T-helper 2 cell treated with Interferon-gamma antibody and Interleukin-4, amounts not matched to agents 5 μg/mL and 100 μg/mL, for 36 hours (primary cell): ENCODE measurements at regions not wholly inside any gene's neighbourhood (a gene's known extent, or its start where the extent isn't known, plus 50 kb on each side); places are given as distances from the start of the nearest gene placed in this dataset.
A peak's percentile ranks its signal among the peaks of the same experiment; 100 is the strongest.

ENCODE experiments used
- DNase-seq: peaks from one replicate; pipeline ENCODE4 v3.0.0; 2021; ENCODE audit warnings: low spot score
- H3K27ac Mint-ChIP-seq: one replicate; pipeline ENCODE4 v1.8.0; 2021; ENCODE audit warnings: mild to moderate bottlenecking, mixed read lengths
- H3K27me3 Mint-ChIP-seq: one replicate; pipeline ENCODE4 v1.8.0; 2021; ENCODE audit warnings: low read depth, mixed read lengths
- H3K36me3 Mint-ChIP-seq: one replicate; pipeline ENCODE4 v1.8.0; 2021; ENCODE audit warnings: low read depth, mixed read lengths
- H3K4me1 Mint-ChIP-seq: one replicate; pipeline ENCODE4 v1.8.0; 2021; ENCODE audit warnings: low read depth, mixed read lengths
- H3K4me3 Mint-ChIP-seq: one replicate; pipeline ENCODE4 v1.8.0; 2022; ENCODE audit warnings: mild to moderate bottlenecking, moderate library complexity, mixed read lengths
- H3K9me3 Mint-ChIP-seq: one replicate; pipeline ENCODE4 v1.8.0; 2021; ENCODE audit warnings: mixed read lengths

DNA sequence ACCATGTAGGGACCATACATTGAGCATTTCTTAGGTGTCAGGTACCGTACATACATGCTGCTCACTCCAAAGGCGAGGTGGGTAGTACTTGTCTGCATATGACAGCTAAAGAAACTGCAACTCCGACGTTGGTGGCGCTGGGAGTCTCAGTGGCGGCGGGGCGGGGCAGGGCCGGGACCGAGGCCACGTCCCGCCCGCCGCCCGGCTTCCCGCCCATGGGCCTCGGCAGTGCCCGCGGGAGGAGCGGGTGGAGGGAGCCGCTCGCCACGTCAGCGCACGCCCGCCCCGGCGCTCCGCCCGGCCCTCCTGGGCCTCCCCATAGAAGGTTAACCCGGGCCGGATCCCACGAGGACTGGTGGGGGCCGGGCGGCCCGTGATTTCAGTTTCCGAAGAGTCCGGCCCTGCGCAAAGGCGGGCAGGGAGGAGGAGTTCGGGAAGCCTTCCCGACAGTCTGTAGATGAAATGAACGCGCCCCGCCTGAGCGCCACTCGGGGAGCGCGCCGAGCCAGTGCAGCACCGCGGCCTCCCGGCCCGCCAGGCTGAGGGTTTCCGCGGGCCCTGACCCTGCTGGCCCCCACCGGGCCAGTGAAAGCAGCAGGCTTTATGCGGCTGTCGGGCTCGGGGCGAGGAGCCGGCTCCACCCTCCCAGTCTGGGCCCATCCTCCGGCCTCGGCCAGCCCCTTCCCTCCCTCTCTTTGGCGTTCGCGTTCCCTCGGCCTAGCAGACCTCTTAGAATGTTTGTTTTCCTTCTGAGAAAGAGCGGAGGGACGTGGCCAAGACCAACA lies 119.9 kb upstream of the JUN start:
- Mint-ChIP-seq H3K27me3 (no peaks in the 10 kb centered on the region), H3K4me3 (peak overlapping the region; percentile 76), H3K9me3 (no peaks in the 10 kb centered on the region), H3K4me1 (peaks cover 29% of the 10 kb centered on the region), H3K27ac (peak overlapping the region; percentile 84), H3K36me3 (no peaks in the 10 kb centered on the region)
- peak; percentile 88 for DNase-seq

DNA sequence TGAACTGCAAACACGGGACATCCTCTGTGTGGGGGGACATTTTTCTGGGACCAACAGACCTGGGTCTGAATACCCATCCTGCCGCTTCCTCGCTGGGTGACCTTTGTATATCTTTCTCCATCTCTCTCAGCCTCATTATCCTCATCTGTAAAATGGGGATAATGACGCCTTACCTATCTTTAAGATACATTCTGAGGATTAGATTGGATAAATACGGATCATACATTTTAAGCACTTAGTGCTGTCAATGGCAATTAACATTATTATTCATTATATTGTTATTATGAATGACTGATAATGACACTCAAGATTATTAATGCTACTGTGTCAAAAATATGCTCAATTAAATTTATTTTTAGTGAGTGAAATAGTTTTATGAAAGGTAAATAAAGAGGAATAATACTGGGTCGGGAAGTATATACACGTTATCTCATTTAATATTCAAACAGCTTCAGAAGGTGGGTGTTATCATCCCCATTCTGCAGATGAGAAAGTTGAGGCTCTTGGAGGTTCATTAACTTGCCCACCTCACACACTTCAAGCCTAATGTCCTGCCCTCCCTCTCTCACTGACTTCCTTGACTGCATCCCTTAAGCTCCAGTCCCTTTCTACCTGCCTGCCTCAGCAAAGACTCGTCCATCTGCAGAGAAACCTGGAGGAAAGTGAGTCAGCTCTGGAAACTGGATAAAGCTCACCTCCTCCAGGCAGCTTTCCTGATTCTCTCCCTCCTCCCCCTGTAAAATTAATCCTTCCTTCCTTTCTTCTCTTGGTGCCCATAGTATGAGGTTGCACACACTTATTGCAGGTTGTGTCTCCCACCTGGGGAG lies 120.7 kb upstream of the JUN start:
- Mint-ChIP-seq H3K27me3 (no peaks in the 10 kb centered on the region), H3K27ac (peak overlapping the region; percentile 84), H3K4me1 (peaks cover 29% of the 10 kb centered on the region), H3K36me3 (no peaks in the 10 kb centered on the region), H3K9me3 (no peaks in the 10 kb centered on the region), H3K4me3 (peak overlapping the region; percentile 76)
- DNase-seq: no peak

DNA sequence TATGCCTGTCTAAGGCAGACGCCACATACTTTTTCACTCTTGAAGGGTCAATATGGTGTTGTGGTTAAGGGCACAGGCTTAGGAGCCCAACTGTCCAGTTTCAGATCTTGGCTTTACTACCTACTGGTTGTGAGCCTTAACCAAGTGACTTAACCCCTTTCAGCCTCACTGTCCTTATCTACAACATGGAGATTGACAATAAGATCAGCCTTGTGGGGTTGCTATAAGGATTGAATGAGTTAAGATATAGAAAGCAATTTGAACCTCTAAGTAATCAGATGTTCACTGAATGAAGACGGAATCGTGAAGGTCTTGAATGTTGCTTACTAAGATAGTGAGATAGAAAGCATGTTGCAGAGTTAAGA lies 121.3 kb upstream of the JUN start:
- Mint-ChIP-seq H3K27ac (peak overlapping the region; percentile 18), H3K9me3 (no peaks in the 10 kb centered on the region), H3K36me3 (no peaks in the 10 kb centered on the region), H3K4me3 (peak overlapping the region; percentile 49), H3K27me3 (no peaks in the 10 kb centered on the region), H3K4me1 (peaks cover 29% of the 10 kb centered on the region)
- DNase-seq: no peak

- H3K9me3 Mint-ChIP-seq: no peaks in the 10 kb centered on the region
- no peak overlapping the region for H3K4me3 Mint-ChIP-seq
- H3K36me3 Mint-ChIP-seq: no peaks in the 10 kb centered on the region
- peaks cover 29% of the 10 kb centered on the region for H3K4me1 Mint-ChIP-seq
- H3K27ac Mint-ChIP-seq: no peak overlapping the region
- DNase-seq: no peak
- H3K27me3 Mint-ChIP-seq: no peaks in the 10 kb centered on the region
These were observed 121.9 kb upstream of the JUN start for GRCh38 chr1:58905628-58906221.

GRCh38 chr1:58907398-58907797 lies 123.6 kb upstream of the JUN start:
- no peaks in the 10 kb centered on the region for H3K27me3 Mint-ChIP-seq
- no peak for DNase-seq
- no peaks in the 10 kb centered on the region for H3K9me3 Mint-ChIP-seq
- H3K36me3 Mint-ChIP-seq: peaks cover 1% of the 10 kb centered on the region
- H3K4me3 Mint-ChIP-seq: no peak overlapping the region
- H3K4me1 Mint-ChIP-seq: peaks cover 20% of the 10 kb centered on the region
- no peak overlapping the region for H3K27ac Mint-ChIP-seq

- no peak for DNase-seq
- peaks cover 4% of the 10 kb centered on the region for H3K36me3 Mint-ChIP-seq
- H3K27me3 Mint-ChIP-seq: peaks cover 5% of the 10 kb centered on the region
- peaks cover 4% of the 10 kb centered on the region for H3K9me3 Mint-ChIP-seq
- peaks cover 13% of the 10 kb centered on the region for H3K4me1 Mint-ChIP-seq
- H3K4me3 Mint-ChIP-seq: no peak overlapping the region
- no peak overlapping the region for H3K27ac Mint-ChIP-seq
These were observed 125.0 kb upstream of the JUN start for GRCh38 chr1:58908561-58909560.

DNA sequence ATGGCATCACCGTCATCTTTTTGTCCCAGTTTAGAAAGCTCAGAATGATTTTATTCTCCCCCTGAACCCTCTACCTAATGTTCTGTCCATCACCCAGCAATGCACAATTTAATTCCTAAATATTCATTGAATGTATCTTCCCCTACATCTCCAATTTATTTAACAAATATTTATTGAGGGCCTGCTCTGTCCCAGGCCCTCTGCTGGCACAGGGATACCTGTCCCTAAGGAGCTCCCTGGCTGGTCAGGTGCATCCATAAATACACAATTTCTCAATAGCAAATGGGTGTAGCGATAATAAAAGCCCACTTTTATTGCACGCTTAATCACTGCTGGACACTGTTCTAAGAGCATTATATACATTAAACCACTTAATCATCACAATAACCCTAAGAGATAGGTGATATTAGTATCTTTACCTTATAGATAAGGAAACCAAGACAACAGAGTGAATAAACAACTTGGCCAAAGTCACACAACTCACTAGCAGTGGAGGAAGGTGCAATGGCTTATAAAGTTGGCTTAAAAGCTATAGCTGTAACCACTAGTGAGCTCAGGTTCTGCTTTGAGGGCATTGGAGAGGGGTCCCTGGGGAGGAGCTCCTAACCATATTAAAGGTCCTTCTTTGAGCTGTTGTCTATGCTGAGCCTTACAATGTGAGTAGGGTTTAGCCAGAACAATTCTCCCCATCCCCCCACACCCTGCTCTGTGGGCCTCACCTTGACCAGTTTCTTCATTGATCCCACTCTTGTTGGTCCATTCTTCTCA lies 126.3 kb upstream of the JUN start:
- Mint-ChIP-seq H3K27me3 (peaks cover 10% of the 10 kb centered on the region), H3K4me3 (no peak overlapping the region), H3K4me1 (peaks cover 5% of the 10 kb centered on the region), H3K36me3 (peaks cover 6% of the 10 kb centered on the region), H3K27ac (no peak overlapping the region), H3K9me3 (peaks cover 16% of the 10 kb centered on the region)
- DNase-seq: no peak

DNA sequence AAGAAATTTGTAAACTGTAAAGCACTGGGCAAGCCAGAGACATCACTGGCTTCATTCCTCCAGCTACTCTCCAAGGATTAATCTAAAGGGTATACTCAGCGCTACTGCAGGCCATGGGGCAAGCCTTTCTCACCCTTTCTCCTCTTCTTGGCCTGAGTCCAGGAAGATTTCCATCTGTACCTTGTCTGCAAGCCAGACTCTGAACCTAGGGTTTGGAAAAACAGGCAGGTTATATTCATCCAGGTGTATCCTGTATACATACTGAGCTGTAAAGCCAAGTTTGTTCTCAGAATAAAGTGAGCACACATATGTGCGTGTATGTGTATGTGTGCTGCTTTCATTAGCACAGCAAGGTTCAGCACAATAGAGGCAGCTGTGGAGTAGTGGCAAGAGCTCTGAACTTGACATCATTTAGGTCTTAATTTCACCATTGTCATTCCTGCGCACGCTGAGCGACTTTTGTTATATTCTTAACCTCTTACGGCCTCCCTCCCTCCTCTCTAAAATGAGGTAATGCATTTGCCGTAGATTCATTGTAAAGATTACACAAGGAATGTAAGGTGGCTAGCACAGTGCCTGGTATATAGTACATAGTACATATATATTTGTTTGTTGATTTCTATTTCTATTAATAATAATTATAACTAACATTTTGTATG lies 128.1 kb upstream of the JUN start:
- DNase-seq: no peak
- H3K36me3 Mint-ChIP-seq: peaks cover 6% of the 10 kb centered on the region
- no peak overlapping the region for H3K27ac Mint-ChIP-seq
- no peak overlapping the region for H3K4me3 Mint-ChIP-seq
- H3K9me3 Mint-ChIP-seq: peaks cover 20% of the 10 kb centered on the region
- peaks cover 20% of the 10 kb centered on the region for H3K27me3 Mint-ChIP-seq
- H3K4me1 Mint-ChIP-seq: peaks cover 2% of the 10 kb centered on the region

- Mint-ChIP-seq H3K27me3 (peaks cover 21% of the 10 kb centered on the region), H3K4me1 (no peaks in the 10 kb centered on the region), H3K27ac (no peak overlapping the region), H3K4me3 (no peak overlapping the region), H3K36me3 (peaks cover 6% of the 10 kb centered on the region), H3K9me3 (peaks cover 20% of the 10 kb centered on the region)
- no peak for DNase-seq
These were observed 131.1 kb upstream of the JUN start for GRCh38 chr1:58914925-58915324.

DNA sequence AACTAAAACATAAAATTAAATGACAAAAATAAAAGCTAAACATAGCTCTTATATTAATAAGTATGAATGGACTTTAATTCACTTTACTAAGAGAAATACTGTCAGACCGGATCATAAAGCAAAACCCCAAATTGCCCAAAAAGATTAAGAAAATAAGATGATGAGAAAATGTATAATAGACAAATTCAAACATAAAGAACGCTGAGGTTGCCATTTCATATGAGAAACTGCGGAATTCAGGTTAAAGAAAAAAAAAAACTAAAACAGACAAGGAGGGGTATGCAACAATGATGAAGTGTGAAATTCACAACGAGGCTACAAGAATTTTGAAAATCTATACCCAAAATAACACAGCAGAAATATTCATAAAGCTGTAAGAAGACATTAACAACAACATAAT lies 133.6 kb upstream of the JUN start:
- no peak for DNase-seq
- Mint-ChIP-seq H3K4me3 (no peak overlapping the region), H3K4me1 (peaks cover 5% of the 10 kb centered on the region), H3K36me3 (peaks cover 5% of the 10 kb centered on the region), H3K27me3 (peaks cover 21% of the 10 kb centered on the region), H3K9me3 (peaks cover 20% of the 10 kb centered on the region), H3K27ac (no peak overlapping the region)

- Mint-ChIP-seq H3K27me3 (peaks cover 14% of the 10 kb centered on the region), H3K36me3 (no peaks in the 10 kb centered on the region), H3K27ac (no peak overlapping the region), H3K4me3 (no peak overlapping the region), H3K4me1 (peaks cover 14% of the 10 kb centered on the region), H3K9me3 (peaks cover 11% of the 10 kb centered on the region)
- no peak for DNase-seq
These were observed 135.5 kb upstream of the JUN start for GRCh38 chr1:58919226-58919958.

DNA sequence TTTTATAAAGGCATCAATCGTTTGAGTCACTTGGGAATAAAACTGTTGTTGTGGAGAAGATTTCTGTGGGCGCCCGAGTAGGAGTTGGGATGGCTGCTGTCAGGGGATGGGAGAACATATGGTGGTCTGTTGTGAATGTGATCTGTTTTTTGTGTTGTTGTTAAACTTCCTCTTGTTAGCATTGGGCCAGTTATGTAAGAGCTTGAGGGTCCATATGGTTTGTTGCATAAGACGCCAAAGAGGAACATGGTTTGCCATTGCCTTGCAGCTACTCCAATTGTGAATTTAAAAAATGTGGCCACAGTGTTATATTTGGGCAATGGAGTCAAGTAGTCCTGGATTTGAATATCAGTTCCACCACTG lies 136.1 kb upstream of the JUN start:
- H3K4me3 Mint-ChIP-seq: no peak overlapping the region
- peaks cover 12% of the 10 kb centered on the region for H3K27me3 Mint-ChIP-seq
- H3K9me3 Mint-ChIP-seq: peaks cover 6% of the 10 kb centered on the region
- H3K36me3 Mint-ChIP-seq: no peaks in the 10 kb centered on the region
- H3K4me1 Mint-ChIP-seq: peaks cover 14% of the 10 kb centered on the region
- no peak overlapping the region for H3K27ac Mint-ChIP-seq
- no peak for DNase-seq
